ENCODE measurements at regions not wholly inside any gene's neighbourhood (a gene's known extent, or its start where the extent isn't known, plus 50 kb on each side); places are given as distances from the start of the nearest gene placed in this dataset.
"Not testable (repeated sequence)": the region's sequence is repeated elsewhere in the genome, so short reads cannot be mapped to it uniquely, and the experiment has no call there.

DNA sequence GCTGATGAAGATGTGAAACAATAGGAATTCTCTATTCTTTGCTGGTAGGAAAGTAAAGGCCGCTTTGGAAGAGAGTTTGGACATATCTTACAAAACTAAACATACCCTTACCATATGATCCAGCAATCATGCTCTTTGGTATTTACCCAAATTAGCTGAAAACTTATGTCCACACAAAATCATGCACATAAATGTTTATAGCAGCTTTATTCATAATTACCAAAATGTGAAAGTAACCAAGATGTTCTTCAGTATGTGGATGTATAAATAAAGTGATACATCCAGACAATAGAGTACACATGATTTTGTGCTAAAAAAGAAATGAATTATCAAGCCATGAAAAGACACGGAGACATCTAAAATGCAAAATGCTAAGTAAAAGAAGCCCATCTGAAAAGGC lies 98.7 kb upstream of the SLC35F3 start:
- DNase-seq, result no peak
- TF ChIP-seq POLR2A (IDR thresholded peaks at IDR 0.05; ENCODE audit: low read length) (no peak), GATA1 (IDR thresholded peaks at IDR 0.05; ENCODE audit: low read depth, low read length) (no peak)

DNA sequence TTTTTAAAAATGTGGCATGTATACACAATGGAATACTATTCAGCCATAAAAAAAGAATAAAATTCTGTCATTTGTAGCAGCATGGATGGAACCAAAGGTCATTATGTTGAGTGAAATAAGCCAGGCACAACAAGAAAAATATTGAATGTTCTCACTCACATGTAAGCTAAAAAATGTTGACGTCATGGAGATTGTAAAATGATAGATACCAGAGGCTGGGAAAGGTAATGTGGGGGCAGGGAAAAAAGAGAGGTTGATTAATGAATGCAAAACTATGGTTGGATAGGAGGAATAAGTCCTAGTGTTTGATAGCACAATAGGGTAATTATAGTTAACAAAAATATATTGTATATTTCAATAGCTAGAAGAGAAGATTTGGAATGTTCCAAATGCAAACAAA lies 89.1 kb upstream of the SLC35F3 start:
- TF ChIP-seq POLR2A (IDR thresholded peaks at IDR 0.05; ENCODE audit: low read length) (no peak), GATA1 (IDR thresholded peaks at IDR 0.05; ENCODE audit: low read depth, low read length) (no peak)

DNA sequence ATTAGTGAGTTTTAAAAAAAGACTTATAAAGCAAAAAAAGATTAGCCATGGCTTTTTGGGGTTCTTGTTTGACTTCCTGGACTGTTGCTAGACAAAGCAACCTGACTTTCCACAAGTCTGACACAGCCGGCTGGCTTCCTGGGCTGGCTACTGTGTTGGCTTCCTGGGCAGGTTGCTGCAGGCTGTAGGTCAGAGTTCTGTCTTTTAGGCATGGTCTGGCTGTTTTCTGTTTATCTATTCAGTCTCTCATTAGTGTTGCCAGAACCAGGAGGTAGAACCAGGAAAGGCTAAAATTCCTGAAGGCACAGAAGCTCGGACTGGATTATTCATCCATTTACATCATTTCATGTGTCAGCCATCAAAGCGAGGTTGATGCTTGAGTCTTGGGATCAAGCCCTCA lies 88.6 kb upstream of the SLC35F3 start:
- TF ChIP-seq POLR2A (IDR thresholded peaks at IDR 0.05; ENCODE audit: low read length), result no peak
- no peak for TF ChIP-seq GATA1 (IDR thresholded peaks at IDR 0.05; ENCODE audit: low read depth, low read length)
- DNase-seq, result no peak

More for the DNA sequence above, 89.1 kb upstream of the SLC35F3 start:
- no peak for DNase-seq

DNA sequence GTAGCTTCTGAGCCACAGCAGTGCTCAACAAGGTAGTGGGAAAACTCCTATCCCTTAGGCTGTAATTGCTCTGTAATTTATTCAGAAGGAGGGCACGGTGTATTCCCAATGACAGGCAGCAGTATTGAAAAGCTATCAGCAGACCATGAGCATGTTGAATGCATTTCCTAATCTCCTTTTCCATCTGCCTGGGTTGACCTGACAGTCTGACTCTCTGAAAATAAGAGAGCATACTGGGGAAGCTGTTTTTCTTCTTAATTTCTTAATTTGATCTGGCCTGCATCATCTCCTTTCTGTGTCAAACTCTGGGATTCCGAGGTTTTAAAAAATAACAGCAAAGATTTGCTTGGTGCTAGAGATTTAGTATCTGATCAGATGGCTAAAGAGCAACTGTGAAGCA lies 88.1 kb upstream of the SLC35F3 start:
- DNase-seq, result no peak

DNA sequence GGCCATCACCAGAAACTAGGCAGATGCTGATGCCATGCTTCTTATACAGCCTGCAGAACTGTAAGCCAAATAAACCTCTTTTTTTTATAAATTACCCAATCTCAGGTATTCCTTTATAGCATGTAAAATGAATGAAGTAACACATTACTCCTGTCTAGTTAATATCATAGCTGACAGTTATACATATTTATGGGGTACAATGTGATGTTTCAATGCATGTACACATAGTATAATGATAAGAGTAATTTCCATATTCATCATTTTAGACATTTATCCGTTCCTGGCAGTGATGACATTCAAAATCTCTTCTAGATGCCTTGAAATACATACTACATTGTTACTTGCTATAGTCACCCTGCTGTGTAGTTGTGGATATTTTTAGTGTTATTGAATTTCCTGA lies 85.4 kb upstream of the SLC35F3 start:
- TF ChIP-seq POLR2A (IDR thresholded peaks at IDR 0.05; ENCODE audit: low read length), result no peak
- TF ChIP-seq GATA1 (IDR thresholded peaks at IDR 0.05; ENCODE audit: low read depth, low read length), result no peak
- DNase-seq, result no peak

More for the DNA sequence above, 88.1 kb upstream of the SLC35F3 start:
- no peak for TF ChIP-seq GATA1 (IDR thresholded peaks at IDR 0.05; ENCODE audit: low read depth, low read length)
- no peak for TF ChIP-seq POLR2A (IDR thresholded peaks at IDR 0.05; ENCODE audit: low read length)

DNA sequence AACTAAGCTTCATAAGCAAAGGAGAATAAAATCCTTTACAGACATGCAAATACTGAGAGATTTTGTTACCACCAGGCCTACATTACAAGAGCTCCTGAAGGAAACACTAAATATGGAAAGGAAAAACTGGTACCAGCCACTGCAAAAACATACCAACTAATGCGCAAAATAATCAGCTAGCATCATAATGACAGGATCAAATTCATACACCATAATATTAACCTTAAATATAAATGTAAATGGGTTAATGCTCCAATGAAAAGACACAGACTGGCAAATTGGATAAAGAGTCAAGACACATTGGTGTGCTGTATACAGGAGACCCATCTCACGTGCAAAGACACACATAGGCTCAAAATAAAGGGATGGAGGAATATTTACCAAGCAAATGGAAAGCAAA lies 80.3 kb upstream of the SLC35F3 start:
- DNase-seq, result not testable (repeated sequence)

DNA sequence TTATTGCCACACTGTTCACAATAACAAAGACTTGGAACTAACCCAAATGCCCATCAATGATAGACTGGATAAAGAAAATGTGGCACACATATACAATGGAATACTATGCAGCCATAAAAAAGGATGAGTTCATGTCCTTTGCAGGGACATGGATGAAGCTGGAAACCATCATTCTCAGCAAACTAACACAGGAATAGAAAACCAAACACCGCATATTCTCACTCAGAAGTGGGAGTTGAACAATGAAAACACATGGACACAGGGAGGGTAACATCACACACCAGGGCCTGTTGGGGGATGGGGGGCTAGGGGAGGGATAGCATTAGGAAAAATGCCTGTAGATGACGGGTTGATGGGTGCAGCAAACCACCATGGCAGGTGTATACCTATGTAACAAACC lies 76.5 kb upstream of the SLC35F3 start:
- DNase-seq, result not testable (repeated sequence)

DNA sequence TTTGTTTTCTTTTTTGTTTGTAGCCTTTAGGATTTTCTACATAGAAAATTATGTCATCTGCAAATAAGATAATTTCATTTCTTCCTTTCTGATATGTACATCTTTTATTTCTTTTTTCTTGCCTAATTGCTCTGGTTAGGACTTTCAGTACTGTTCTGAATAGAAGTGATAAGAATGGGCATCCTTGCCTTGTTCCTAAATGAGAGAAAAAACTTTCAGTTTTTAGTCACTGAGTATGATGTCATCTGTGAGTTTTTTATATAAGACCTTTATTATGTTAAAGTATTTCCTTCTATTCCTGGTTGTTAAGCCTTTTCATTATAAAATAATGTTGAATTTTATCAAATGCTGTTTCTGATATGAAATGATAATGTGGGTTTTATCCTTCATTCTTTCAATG lies 76.0 kb upstream of the SLC35F3 start:
- no peak for TF ChIP-seq POLR2A (IDR thresholded peaks at IDR 0.05; ENCODE audit: low read length)
- TF ChIP-seq GATA1 (IDR thresholded peaks at IDR 0.05; ENCODE audit: low read depth, low read length), result no peak
- DNase-seq, result no peak

DNA sequence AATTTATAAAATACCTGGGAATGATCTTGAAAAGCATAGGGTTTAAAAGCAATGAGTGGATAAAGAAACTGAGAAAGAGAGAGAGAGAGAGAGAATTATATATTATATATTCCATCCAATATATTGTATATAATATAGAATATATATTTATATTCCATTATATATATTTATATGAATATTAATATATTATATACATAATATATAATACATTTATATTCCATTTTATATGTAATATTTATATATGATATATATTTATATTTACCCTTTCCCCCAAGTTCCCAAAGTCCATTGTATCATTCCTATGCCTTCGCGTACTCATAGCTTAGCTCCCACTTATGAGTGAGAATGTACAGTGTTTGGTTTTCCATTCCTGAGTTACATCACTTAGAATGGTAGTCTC lies 69.9 kb upstream of the SLC35F3 start:
- DNase-seq, result no peak
- TF ChIP-seq GATA1 (IDR thresholded peaks at IDR 0.05; ENCODE audit: low read depth, low read length) (no peak), POLR2A (IDR thresholded peaks at IDR 0.05; ENCODE audit: low read length) (no peak)

DNA sequence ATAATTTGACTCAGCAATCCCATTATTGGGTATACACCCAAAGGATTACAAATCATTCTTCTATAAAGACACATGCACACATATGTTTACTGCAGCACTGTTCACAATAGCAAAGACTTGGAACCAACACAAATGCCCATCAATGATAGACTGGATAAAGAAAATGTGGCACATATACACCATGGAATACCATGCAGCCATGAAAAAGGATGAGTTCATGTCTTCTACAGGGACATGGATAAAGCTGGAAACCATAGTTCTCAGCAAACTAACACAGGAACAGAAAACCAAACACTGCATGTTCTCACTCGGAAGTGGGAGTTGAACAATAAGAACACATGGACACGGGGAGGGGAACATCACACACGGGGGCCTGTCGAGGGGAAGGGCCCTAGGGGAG lies 66.3 kb upstream of the SLC35F3 start:
- not testable (repeated sequence) for DNase-seq

DNA sequence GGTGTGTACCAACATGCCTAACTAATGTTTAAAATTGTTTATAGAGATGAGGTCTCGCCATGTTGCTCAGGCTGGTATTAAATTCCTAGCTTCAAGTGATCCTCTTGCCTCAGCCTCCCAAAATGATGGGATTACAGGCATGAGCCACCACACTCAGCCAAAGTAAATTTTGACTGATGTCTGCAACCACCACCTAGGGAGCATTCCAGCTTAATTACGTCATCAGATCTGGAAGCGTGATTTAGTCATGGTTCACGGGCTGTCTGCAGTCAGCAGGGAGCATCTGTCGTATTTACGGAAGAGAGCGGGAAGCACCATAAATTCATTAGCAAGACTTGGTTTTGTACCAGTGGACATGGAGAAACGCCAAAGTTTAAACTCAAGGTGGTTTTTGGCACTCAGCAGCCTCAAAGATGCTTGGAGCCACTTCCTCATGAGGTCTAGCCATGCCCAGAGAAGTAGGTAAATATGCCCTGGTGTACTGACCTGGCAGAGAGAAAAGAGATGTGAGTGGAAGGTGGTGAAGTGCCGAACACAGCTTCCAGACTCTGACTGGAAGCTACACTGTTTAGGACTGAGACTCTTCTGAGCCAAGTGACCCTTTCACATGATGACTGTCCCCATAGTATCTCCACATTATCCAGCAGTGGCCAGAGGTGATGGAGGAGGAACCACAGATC lies 60.8 kb upstream of the SLC35F3 start:
- no peak for DNase-seq
- TF ChIP-seq POLR2A (IDR thresholded peaks at IDR 0.05; ENCODE audit: low read length), result no peak
- no peak for TF ChIP-seq GATA1 (IDR thresholded peaks at IDR 0.05; ENCODE audit: low read depth, low read length)

DNA sequence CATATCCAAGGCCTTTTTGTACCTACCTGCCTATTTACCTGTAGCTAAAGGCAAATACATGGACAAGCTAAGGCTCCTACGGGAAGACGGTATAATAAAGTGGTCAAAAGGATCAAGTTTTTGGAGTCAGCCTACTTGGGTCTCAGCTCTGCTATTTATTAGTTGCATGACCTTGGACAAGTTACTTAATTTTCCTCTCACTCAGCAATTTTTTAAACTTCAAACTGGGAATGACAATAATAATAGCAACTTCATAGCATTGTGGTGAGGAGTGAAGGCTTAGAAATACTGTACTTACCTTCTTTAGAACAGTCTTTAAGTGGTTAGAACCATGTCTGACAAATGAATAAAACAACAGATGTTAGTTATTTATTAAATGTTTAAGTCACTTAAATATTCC lies 60.2 kb upstream of the SLC35F3 start:
- TF ChIP-seq GATA1 (IDR thresholded peaks at IDR 0.05; ENCODE audit: low read depth, low read length), result no peak
- no peak for TF ChIP-seq POLR2A (IDR thresholded peaks at IDR 0.05; ENCODE audit: low read length)

DNA sequence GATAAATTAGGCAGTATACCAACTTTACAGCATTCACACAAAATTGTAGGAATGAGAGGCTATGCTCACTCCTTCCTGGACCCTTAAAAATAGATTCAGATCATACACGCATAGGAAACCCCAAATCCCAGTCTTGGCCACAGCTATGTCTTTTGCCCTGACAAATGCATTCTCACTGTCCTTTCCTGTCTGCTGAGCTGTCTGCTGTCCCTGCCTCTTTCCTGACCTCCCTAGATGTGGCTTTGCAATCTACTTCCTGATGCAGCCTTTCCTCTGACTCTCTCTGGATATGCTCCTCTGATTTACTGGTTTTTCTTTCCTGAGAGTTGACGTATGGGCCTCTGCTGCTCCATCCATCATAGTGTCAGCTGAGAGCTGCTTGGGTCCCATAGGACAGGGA lies 59.8 kb upstream of the SLC35F3 start:
- no peak for DNase-seq
- TF ChIP-seq GATA1 (IDR thresholded peaks at IDR 0.05; ENCODE audit: low read depth, low read length) (no peak), POLR2A (IDR thresholded peaks at IDR 0.05; ENCODE audit: low read length) (no peak)

More for the DNA sequence above, 60.2 kb upstream of the SLC35F3 start:
- DNase-seq, result no peak
